GM19455 (cell line): ENCODE measurements at regions not wholly inside any gene's neighbourhood (a gene's known extent, or its start where the extent isn't known, plus 50 kb on each side); places are given as distances from the start of the nearest gene placed in this dataset.
"Not testable (repeated sequence)": the region's sequence is repeated elsewhere in the genome, so short reads cannot be mapped to it uniquely, and the experiment has no call there.

Experiments
- ATAC-seq: cut with Tn5 transposase; IDR thresholded peaks from one replicate; pipeline ENCODE4 v1.9.1; 2021; ENCODE audit not compliant: unreplicated experiment

GRCh38 chr15:66864086-66864830 is 162.2 kb downstream of the SMAD6 start:
- no peak for ATAC-seq

- ATAC-seq = no peak
These were observed 162.8 kb downstream of the SMAD6 start for GRCh38 chr15:66864871-66865281.

GRCh38 chr15:66865622-66866611 is 163.9 kb downstream of the SMAD6 start:
- peak; percentile 77 for ATAC-seq

- ATAC-seq = no peak
These were observed 164.6 kb downstream of the SMAD6 start for GRCh38 chr15:66866656-66867055.

- no peak for ATAC-seq
These were observed 166.9 kb downstream of the SMAD6 start for GRCh38 chr15:66868918-66869317.

- no peak for ATAC-seq
These were observed 168.9 kb downstream of the SMAD6 start for GRCh38 chr15:66870880-66871388.

- ATAC-seq = no peak
These were observed 170.4 kb downstream of the SMAD6 start for GRCh38 chr15:66872405-66872804.

GRCh38 chr15:66873331-66873730 is 171.3 kb downstream of the SMAD6 start:
- ATAC-seq = not testable (repeated sequence)

- ATAC-seq = no peak
These were observed 171.8 kb downstream of the SMAD6 start for GRCh38 chr15:66873856-66874255.

GRCh38 chr15:66875588-66876420 is 173.8 kb downstream of the SMAD6 start:
- ATAC-seq = no peak

- no peak for ATAC-seq
These were observed 174.3 kb downstream of the SMAD6 start for GRCh38 chr15:66876421-66876730.

- no peak for ATAC-seq
These were observed 174.9 kb downstream of the SMAD6 start for GRCh38 chr15:66876731-66877476.

GRCh38 chr15:66877477-66878271 is 175.6 kb downstream of the SMAD6 start:
- ATAC-seq = no peak

- ATAC-seq = no peak
These were observed 176.7 kb downstream of the SMAD6 start for GRCh38 chr15:66878761-66879160.

GRCh38 chr15:66879531-66880368 is 177.7 kb downstream of the SMAD6 start:
- no peak for ATAC-seq

GRCh38 chr15:66880380-66881155 is 178.5 kb downstream of the SMAD6 start:
- no peak for ATAC-seq

- ATAC-seq = no peak
These were observed 179.3 kb downstream of the SMAD6 start for GRCh38 chr15:66881173-66881905.
